Activated CD4-positive, alpha-beta T cell treated with anti-CD3 and anti-CD28 coated beads, Interleukin-2, amount 50 U/mL, for 1 hour (primary cell): ENCODE measurements at regions not wholly inside any gene's neighbourhood (a gene's known extent, or its start where the extent isn't known, plus 50 kb on each side); places are given as distances from the start of the nearest gene placed in this dataset.

Experiments used
- DNase-seq: peaks from one replicate; pipeline ENCODE4 v3.0.0-alpha.2; 2020

- DNase-seq, result no peak
These were observed 129.7 kb upstream of the MTAP start for GRCh38 chr9:21672761-21673160.

GRCh38 chr9:21674894-21675293 lies 127.5 kb upstream of the MTAP start:
- DNase-seq, result no peak

GRCh38 chr9:21677387-21677786 lies 125.0 kb upstream of the MTAP start:
- no peak for DNase-seq

GRCh38 chr9:21677834-21678233 lies 124.6 kb upstream of the MTAP start:
- no peak for DNase-seq

GRCh38 chr9:21679432-21679831 lies 123.0 kb upstream of the MTAP start:
- no peak for DNase-seq

- no peak for DNase-seq
These were observed 121.8 kb upstream of the MTAP start for GRCh38 chr9:21680590-21680989.

GRCh38 chr9:21681641-21682040 lies 120.8 kb upstream of the MTAP start:
- no peak for DNase-seq

- no peak for DNase-seq
These were observed 120.1 kb upstream of the MTAP start for GRCh38 chr9:21682381-21682780.

- DNase-seq, result no peak
These were observed 119.5 kb upstream of the MTAP start for GRCh38 chr9:21682981-21683380.

- DNase-seq, result no peak
These were observed 118.8 kb upstream of the MTAP start for GRCh38 chr9:21683484-21684175.

- no peak for DNase-seq
These were observed 118.2 kb upstream of the MTAP start for GRCh38 chr9:21684231-21684630.

GRCh38 chr9:21684831-21685362 lies 117.5 kb upstream of the MTAP start:
- no peak for DNase-seq

- DNase-seq, result no peak
These were observed 116.9 kb upstream of the MTAP start for GRCh38 chr9:21685502-21685901.

- no peak for DNase-seq
These were observed 115.7 kb upstream of the MTAP start for GRCh38 chr9:21686738-21687137.

- DNase-seq, result no peak
These were observed 115.1 kb upstream of the MTAP start for GRCh38 chr9:21687351-21687750.

GRCh38 chr9:21688108-21689102 lies 114.0 kb upstream of the MTAP start:
- DNase-seq, result no peak

- no peak for DNase-seq
These were observed 112.6 kb upstream of the MTAP start for GRCh38 chr9:21689854-21690253.

GRCh38 chr9:21690561-21690960 lies 111.9 kb upstream of the MTAP start:
- DNase-seq, result no peak

GRCh38 chr9:21692390-21692789 lies 110.0 kb upstream of the MTAP start:
- DNase-seq, result no peak

- no peak for DNase-seq
These were observed 108.0 kb upstream of the MTAP start for GRCh38 chr9:21694424-21694823.

GRCh38 chr9:21695443-21695842 lies 107.0 kb upstream of the MTAP start:
- DNase-seq, result no peak

- DNase-seq, result no peak
These were observed 106.5 kb upstream of the MTAP start for GRCh38 chr9:21695874-21696341.

GRCh38 chr9:21696411-21696871 lies 106.0 kb upstream of the MTAP start:
- no peak for DNase-seq

- DNase-seq, result no peak
These were observed 94.2 kb upstream of the MTAP start for GRCh38 chr9:21708260-21708711.
